ENCODE measurements at regions not wholly inside any gene's neighbourhood (a gene's known extent, or its start where the extent isn't known, plus 50 kb on each side); places are given as distances from the start of the nearest gene placed in this dataset.

DNA sequence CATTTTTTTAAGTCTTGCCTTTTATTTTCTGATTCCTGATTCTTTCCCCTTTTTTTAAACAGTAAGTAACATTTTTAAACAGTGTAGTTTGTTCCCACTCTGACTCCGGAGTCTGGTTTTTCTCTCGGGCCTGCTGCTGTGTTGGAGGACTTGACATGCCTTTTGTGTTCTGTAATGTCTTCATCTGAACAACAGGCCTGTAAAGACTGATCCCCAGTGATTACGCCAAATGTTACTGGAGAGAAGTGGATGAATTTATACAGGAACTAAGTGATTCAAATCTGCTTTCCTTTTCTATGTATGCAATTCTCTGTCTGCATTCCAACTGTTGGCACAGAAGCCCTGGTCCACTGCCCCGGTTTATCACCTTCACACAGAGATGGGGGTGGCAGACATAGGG, 54.3 kb upstream of the RMDN2 start:
- no peak for TF ChIP-seq POLR2A (IDR thresholded peaks at IDR 0.05)
- TF ChIP-seq, protein P1, sequence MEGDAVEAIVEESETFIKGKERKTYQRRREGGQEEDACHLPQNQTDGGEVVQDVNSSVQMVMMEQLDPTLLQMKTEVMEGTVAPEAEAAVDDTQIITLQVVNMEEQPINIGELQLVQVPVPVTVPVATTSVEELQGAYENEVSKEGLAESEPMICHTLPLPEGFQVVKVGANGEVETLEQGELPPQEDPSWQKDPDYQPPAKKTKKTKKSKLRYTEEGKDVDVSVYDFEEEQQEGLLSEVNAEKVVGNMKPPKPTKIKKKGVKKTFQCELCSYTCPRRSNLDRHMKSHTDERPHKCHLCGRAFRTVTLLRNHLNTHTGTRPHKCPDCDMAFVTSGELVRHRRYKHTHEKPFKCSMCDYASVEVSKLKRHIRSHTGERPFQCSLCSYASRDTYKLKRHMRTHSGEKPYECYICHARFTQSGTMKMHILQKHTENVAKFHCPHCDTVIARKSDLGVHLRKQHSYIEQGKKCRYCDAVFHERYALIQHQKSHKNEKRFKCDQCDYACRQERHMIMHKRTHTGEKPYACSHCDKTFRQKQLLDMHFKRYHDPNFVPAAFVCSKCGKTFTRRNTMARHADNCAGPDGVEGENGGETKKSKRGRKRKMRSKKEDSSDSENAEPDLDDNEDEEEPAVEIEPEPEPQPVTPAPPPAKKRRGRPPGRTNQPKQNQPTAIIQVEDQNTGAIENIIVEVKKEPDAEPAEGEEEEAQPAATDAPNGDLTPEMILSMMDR (IDR thresholded peaks at IDR 0.05): no peak
- no peak for DNase-seq
- Histone ChIP-seq H3K4me1 (no peaks in the 10 kb centered on the region), H3K27ac (no peak overlapping the region), H3K27me3 (no peaks in the 10 kb centered on the region), H3K4me3 (replicated peaks in 1 of 3) (no peak overlapping the region), H3K9me3 (no peaks in the 10 kb centered on the region), H3K36me3 (no peaks in the 10 kb centered on the region)
- intact Hi-C loops (cut with DNase I): no loop called here
- 75% methylated on average over 4 of the region's 4 CpGs for WGBS, 2 donors

DNA sequence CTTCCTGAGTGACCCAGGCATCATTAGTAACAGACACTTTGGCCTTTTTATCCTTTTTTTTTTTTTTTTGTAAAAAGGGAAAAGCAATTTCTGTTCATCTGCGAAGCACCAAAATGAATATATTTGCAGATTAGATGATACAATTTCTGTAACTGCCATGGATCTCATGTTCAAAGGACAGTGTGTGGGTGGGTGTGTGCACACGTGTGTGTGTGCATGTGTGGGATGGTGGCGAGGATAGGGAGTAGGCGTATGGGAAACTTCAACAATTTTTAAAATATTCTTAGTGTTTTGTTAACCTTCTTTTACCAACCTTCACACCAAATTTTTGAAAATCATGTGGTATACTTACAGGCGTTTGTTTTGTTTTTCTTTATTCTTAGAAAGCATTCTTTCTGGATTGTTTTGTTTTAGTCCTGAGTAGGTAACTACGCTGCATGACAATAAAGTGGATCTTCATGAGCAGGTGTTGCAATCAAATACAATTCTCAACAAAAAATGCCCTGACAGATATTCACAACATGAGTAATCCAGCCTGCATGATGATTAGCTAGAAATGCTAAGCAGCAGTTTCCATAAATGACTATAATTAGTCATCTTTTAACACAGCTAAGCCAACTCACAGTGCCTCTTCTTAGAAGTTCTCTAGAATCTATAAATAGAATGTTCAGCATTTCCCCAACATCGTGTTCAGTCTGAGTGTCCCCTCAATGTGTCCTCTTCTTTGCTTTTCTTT, 53.5 kb upstream of the RMDN2 start:
- H3K9me3 ChIP-seq: no peaks in the 10 kb centered on the region
- no peak for TF ChIP-seq POLR2A (IDR thresholded peaks at IDR 0.05)
- TF ChIP-seq, protein P1 (IDR thresholded peaks at IDR 0.05): no peak
- no peaks in the 10 kb centered on the region for H3K27me3 ChIP-seq
- H3K4me3 ChIP-seq (replicated peaks in 1 of 3): no peak overlapping the region
- no peak overlapping the region for H3K27ac ChIP-seq
- intact Hi-C loops (cut with DNase I): no loop called here
- no peaks in the 10 kb centered on the region for H3K36me3 ChIP-seq
- no peaks in the 10 kb centered on the region for H3K4me1 ChIP-seq
- WGBS, 2 donors: 76 to 85% methylated on average over 7 of the region's 7 CpGs
- no peak for DNase-seq

DNA sequence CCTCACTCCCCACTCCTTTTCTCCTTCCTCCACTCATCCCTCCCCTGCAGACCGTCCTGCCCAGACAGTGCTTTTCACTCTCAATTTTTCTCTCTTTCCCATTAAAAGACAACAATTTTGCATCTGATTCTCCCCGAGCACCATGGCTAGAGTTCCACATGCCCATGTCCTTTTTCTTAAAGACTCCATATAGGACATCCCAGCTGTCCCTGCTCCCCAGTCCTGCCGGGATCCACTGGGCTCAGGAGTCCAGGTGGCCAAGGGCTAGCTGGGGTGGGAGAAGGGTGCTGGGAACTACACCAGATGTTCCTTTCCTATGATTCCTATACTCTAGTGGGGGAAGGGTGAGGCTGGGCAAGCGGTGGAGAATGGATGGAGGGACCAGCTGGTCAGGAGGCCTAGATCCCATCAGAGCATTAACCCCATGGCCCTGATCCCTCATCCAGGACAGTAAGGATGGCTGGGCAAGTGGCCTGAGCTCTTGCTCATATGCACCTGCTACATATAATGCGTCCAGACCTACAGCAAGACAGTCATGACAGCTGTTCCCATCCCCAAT, 52.8 kb upstream of the RMDN2 start:
- Histone ChIP-seq H3K4me1 (no peaks in the 10 kb centered on the region), H3K36me3 (no peaks in the 10 kb centered on the region), H3K27me3 (no peaks in the 10 kb centered on the region), H3K4me3 (replicated peaks in 1 of 3) (no peak overlapping the region), H3K27ac (no peak overlapping the region), H3K9me3 (no peaks in the 10 kb centered on the region)
- intact Hi-C loops (cut with DNase I): no loop called here
- WGBS, 2 donors: 90 to 91% methylated on average over 5 of the region's 5 CpGs
- DNase-seq: no peak
- no peak for TF ChIP-seq POLR2A (IDR thresholded peaks at IDR 0.05)
- TF ChIP-seq, protein P1 (IDR thresholded peaks at IDR 0.05): no peak

DNA sequence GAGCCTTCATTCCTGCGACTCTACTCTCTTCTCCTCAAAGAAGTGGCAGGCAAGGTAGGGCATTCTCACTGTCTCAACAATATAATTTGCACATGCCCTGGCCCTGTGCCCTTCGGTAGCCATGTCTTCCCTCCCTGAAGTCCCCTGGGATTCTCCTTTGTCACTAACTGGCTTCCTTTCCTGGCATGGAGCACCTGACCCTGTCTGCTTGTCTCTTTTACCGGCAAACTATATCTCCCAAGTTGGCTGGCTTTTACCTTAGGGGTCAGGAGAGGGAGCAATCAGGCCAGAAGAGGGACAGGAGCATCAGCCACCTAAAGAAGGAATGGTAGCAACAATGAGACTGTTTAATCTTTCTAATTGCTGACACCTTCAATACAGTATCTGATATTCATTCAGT, 51.9 kb upstream of the RMDN2 start:
- H3K27ac ChIP-seq: no peak overlapping the region
- WGBS, 2 donors: 45 to 52% methylated on average over 3 of the region's 3 CpGs
- H3K36me3 ChIP-seq: no peaks in the 10 kb centered on the region
- no peak for DNase-seq
- H3K4me3 ChIP-seq (replicated peaks in 1 of 3): no peak overlapping the region
- H3K4me1 ChIP-seq: no peaks in the 10 kb centered on the region
- intact Hi-C loops (cut with DNase I): no loop called here
- H3K9me3 ChIP-seq: no peaks in the 10 kb centered on the region
- no peaks in the 10 kb centered on the region for H3K27me3 ChIP-seq
- no peak for TF ChIP-seq POLR2A (IDR thresholded peaks at IDR 0.05)
- TF ChIP-seq, protein P1 (IDR thresholded peaks at IDR 0.05): no peak

DNA sequence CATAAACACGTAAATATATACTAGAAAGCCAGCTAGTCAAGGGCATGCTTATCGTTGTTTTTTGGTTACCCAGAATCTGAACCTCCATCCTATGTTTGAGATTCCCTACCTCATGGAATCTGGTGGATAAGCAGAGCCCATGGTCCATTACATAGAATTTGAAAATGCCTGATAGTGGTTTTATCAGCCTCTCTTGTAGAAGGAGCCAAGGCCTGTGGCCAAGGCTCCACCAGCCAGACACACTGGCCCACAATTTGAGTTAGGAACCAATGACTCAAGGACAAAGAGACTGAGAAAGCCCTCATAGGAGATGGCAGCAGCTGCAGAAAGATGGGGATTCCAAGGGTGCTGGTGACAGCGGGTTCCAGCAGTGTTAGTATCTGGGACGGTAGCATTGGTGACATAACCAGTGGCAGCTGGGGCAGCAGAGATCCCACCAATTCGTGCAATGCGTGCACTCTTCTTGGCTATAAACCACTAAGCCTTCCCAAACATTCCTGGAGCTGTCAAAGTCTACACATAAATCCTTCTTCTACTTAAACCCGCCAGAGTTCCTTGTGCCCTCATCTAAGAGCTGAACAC, 51.2 kb upstream of the RMDN2 start:
- H3K4me3 ChIP-seq (replicated peaks in 1 of 3): no peak overlapping the region
- H3K27ac ChIP-seq: no peak overlapping the region
- WGBS, 2 donors: 90 to 91% methylated on average over 7 of the region's 7 CpGs
- H3K4me1 ChIP-seq: no peaks in the 10 kb centered on the region
- no peaks in the 10 kb centered on the region for H3K36me3 ChIP-seq
- intact Hi-C loops (cut with DNase I): no loop called here
- DNase-seq: no peak
- H3K27me3 ChIP-seq: no peaks in the 10 kb centered on the region
- no peaks in the 10 kb centered on the region for H3K9me3 ChIP-seq
- TF ChIP-seq, protein P1 (IDR thresholded peaks at IDR 0.05): no peak
- TF ChIP-seq POLR2A (IDR thresholded peaks at IDR 0.05): no peak
